K562 (cell line): ENCODE measurements at regions not wholly inside any gene's neighbourhood (a gene's known extent, or its start where the extent isn't known, plus 50 kb on each side); places are given as distances from the start of the nearest gene placed in this dataset.
A peak's percentile ranks its signal among the peaks of the same experiment; 100 is the strongest.

Source experiments
- ATAC-seq: fragments of 200-7000 bp; cut with Tn5 transposase; 3 replicates; pipeline ENCODE4 v1.9.1; 2020; ENCODE audit warnings: moderate library complexity
- BruUV-seq: library from RNA; stranded (reverse); fragments of 400-500 nt; replicated peaks from 2 replicates; lab custom pipeline; 2021; lab: Mats Ljungman, UMichigan
- CTCF ChIA-PET: fragments of 300-600 bp; formaldehyde crosslinking; extraction: SDS; loops from one replicate; lab custom pipeline; 2021; ENCODE audit warnings: low intra/inter-chr PET ratio; lab: Yijun Ruan, JAX
- POLR2A ChIA-PET: fragments of 300-600, 350-650 bp; sonication (Branson Sonifier 250); formaldehyde crosslinking; extraction: SDS; loops from one replicate; lab custom pipeline; 2021; ENCODE audit warnings: antibody characterized with exemption, inconsistent platforms; lab: Yijun Ruan, JAX
- DNase-seq, 4 experiments: peaks; one replicate each; pipeline versions ENCODE4 v3.0.0 to v3.0.0-alpha.2; 2011 to 2018; ENCODE audit warnings: low spot score in 3 of 4, mixed read lengths in 3 of 4; ENCODE audit errors: extremely low read depth in 1 of 4
- FAIRE-seq: peaks from 2 replicates; lab custom pipeline; 2011; peaks lifted over from hg19 to GRCh38; lab: Jason Lieb, UNC
- H2AFZ ChIP-seq: 2 replicates; pipeline ENCODE4 v1.6.0; 2011; ENCODE audit warnings: low read depth, low read length, control low read depth, inconsistent platforms
- H3K27ac ChIP-seq: fragments of 200-600 bp; 3 replicates; pipeline ENCODE4 v1.8.0; 2011; ENCODE audit warnings: low read depth, mild to moderate bottlenecking, control low read depth, inconsistent platforms, low read length, moderate library complexity, mixed read lengths; ENCODE audit errors: extremely low read depth
- H3K27me3 ChIP-seq, 2 experiments: fragments of 300-600 bp in 1 of 2; 2 replicates in 1 of 2; 3 replicates in 1 of 2; pipeline versions ENCODE4 v1.6.0 to v1.8.0; 2011; ENCODE audit warnings: inconsistent platforms in 2 of 2, low read length in 2 of 2, mild to moderate bottlenecking in 1 of 2, mixed read lengths in 1 of 2, moderate library complexity in 1 of 2; ENCODE audit not compliant: control insufficient read depth in 2 of 2, insufficient read depth in 2 of 2
- H3K36me3 ChIP-seq: fragments of 300-600 bp; 3 replicates; pipeline ENCODE4 v1.8.0; 2011; ENCODE audit warnings: mild to moderate bottlenecking, low read length, inconsistent platforms; ENCODE audit not compliant: control insufficient read depth, insufficient read depth
- H3K4me1 ChIP-seq, 2 experiments: fragments of 200-600 bp in 1 of 2; replicated peaks in 1 of 2; 2 replicates in 1 of 2; 3 replicates in 1 of 2; pipeline versions ENCODE4 v1.5.1 to v1.8.0; 2011; ENCODE audit warnings: inconsistent platforms in 2 of 2, low read length in 2 of 2, mild to moderate bottlenecking in 1 of 2, mixed read lengths in 1 of 2, moderate library complexity in 1 of 2; ENCODE audit not compliant: control insufficient read depth in 2 of 2, insufficient read depth in 2 of 2
- H3K4me2 ChIP-seq: 2 replicates; pipeline ENCODE4 v1.6.1; 2011; ENCODE audit warnings: low read length, control low read depth, inconsistent platforms, mixed read lengths; ENCODE audit not compliant: insufficient read depth
- H3K4me3 ChIP-seq: fragments of 200-600 bp; sonication (generic), shearing (Covaris generic); 2 replicates; pipeline ENCODE4 v1.5.1; 2016; ENCODE audit warnings: control low read depth, inconsistent platforms
- H3K79me2 ChIP-seq: fragments of 200-600 bp; 3 replicates; pipeline ENCODE4 v1.8.0; 2011; ENCODE audit warnings: low read length, inconsistent platforms; ENCODE audit not compliant: control insufficient read depth, insufficient read depth
- H3K9ac ChIP-seq, 2 experiments: 2 replicates each; pipeline versions ENCODE4 v1.6.0 to v1.6.1; 2011; ENCODE audit warnings: low read depth in 2 of 2, low read length in 2 of 2, control low read depth in 1 of 2, inconsistent platforms in 1 of 2, mild to moderate bottlenecking in 1 of 2, mixed read lengths in 1 of 2; ENCODE audit not compliant: insufficient read depth in 1 of 2
- H3K9me1 ChIP-seq: one replicate; pipeline ENCODE4 v1.6.0; 2011; ENCODE audit warnings: inconsistent platforms, mild to moderate bottlenecking, low read length, moderate library complexity; ENCODE audit not compliant: control insufficient read depth, insufficient read depth
- H3K9me3 ChIP-seq: replicated peaks from 2 replicates; pipeline ENCODE4 v1.5.1; 2011; ENCODE audit warnings: low read depth, low read length, inconsistent platforms; ENCODE audit not compliant: control insufficient read depth, insufficient read depth
- H4K20me1 ChIP-seq: replicated peaks from 2 replicates; pipeline ENCODE4 v1.6.1; 2011; ENCODE audit warnings: low read length, inconsistent platforms, mixed read lengths; ENCODE audit not compliant: control insufficient read depth, insufficient read depth
- ETV5 ChIP-seq: sonication (generic); formaldehyde crosslinking; IDR thresholded peaks from 2 replicates; pipeline ENCODE4 v1.4.0; 2020; ENCODE audit warnings: low read depth, mild to moderate bottlenecking, missing genetic modification reagents
- RAD51 ChIP-seq: fragments of 450-650 bp; IDR thresholded peaks from 2 replicates; pipeline ENCODE4 v1.7.1; 2016; ENCODE audit warnings: low read depth, mild to moderate bottlenecking, borderline replicate concordance
- SMARCA4 ChIP-seq: fragments of 450-650 bp; IDR thresholded peaks from 2 replicates; pipeline ENCODE4 v1.6.1; 2016
- SNRNP70 ChIP-seq: fragments of 200-400 bp; formaldehyde crosslinking; optimal IDR thresholded peaks from 2 replicates; pipeline ENCODE3; 2017; ENCODE audit warnings: low read depth, low read length
- XRCC5 ChIP-seq: fragments of 200-400 bp; formaldehyde crosslinking; IDR thresholded peaks from 2 replicates; pipeline ENCODE4 v1.6.1; 2017; ENCODE audit warnings: low read depth, mild to moderate bottlenecking, low read length
- ZFP36 ChIP-seq: fragments of 150-350 bp; IDR thresholded peaks from 2 replicates; pipeline ENCODE4 v1.6.1; 2018; ENCODE audit warnings: low read length, low read depth; ENCODE audit not compliant: partially characterized antibody
- ZNF12 ChIP-seq: sonication (generic); formaldehyde crosslinking; IDR thresholded peaks from 2 replicates; pipeline ENCODE4 v1.4.0; 2020; ENCODE audit warnings: mild to moderate bottlenecking, missing genetic modification reagents
- ZNF436 ChIP-seq: fragments of 250-450, 450-650 bp; sonication (Bioruptor Pico); formaldehyde crosslinking; IDR thresholded peaks from 2 replicates; pipeline ENCODE4 v1.7.0; 2020; ENCODE audit warnings: mild to moderate bottlenecking
- whole genome bisulfite sequencing: fragments of 100-300 bp; shearing (Covaris generic); methylation state at CpG from one replicate; pipeline ENCODE4 v1.1.6; 2016; ENCODE audit warnings: low coverage, mixed read lengths; ENCODE audit not compliant: insufficient coverage; ENCODE audit errors: missing lambda C conversion rate; 5-methylcytosine and 5-hydroxymethylcytosine counted together
- in situ Hi-C: fragments of 300-500 bp; cut with MboI; formaldehyde crosslinking; loops from 4 replicates; pipeline ENCODE4 v1.15.0; 2018; ENCODE audit warnings: inconsistent platforms, mixed read lengths
- intact Hi-C: fragments of 100-400 bp; cut with micrococcal nuclease; formaldehyde crosslinking; loops from 2 replicates; pipeline ENCODE4 v1.14.2; 2022
- TF ChIP-seq, protein P1 (sequence below): fragments of 250-450 bp; sonication (Bioruptor Pico); IDR thresholded peaks from 2 replicates; pipeline ENCODE4 v1.4.0; 2020; ENCODE audit warnings: mild to moderate bottlenecking
- TF ChIP-seq, protein P2 (sequence below): sonication (generic); formaldehyde crosslinking; IDR thresholded peaks from 2 replicates; pipeline ENCODE4 v1.8.0; 2022; ENCODE audit warnings: mild to moderate bottlenecking, missing genetic modification reagents
- TF ChIP-seq, protein P3 (sequence below): fragments of 450-650 bp; conservative IDR thresholded peaks from 2 replicates; pipeline ENCODE4 v1.6.1; 2016; ENCODE audit warnings: missing genetic modification characterization, low read depth, mild to moderate bottlenecking, missing compliant biosample characterization, moderate library complexity
- TF ChIP-seq, protein P4 (sequence below): fragments of 450-650 bp; IDR thresholded peaks from 2 replicates; pipeline ENCODE4 v1.7.0; 2016; ENCODE audit warnings: borderline replicate concordance
- TF ChIP-seq, protein P5 (sequence below): fragments of 450-650 bp; IDR thresholded peaks from one replicate; pipeline ENCODE4 v1.6.1; 2018; ENCODE audit warnings: mild to moderate bottlenecking, moderate library complexity; ENCODE audit not compliant: partially characterized antibody

DNA sequence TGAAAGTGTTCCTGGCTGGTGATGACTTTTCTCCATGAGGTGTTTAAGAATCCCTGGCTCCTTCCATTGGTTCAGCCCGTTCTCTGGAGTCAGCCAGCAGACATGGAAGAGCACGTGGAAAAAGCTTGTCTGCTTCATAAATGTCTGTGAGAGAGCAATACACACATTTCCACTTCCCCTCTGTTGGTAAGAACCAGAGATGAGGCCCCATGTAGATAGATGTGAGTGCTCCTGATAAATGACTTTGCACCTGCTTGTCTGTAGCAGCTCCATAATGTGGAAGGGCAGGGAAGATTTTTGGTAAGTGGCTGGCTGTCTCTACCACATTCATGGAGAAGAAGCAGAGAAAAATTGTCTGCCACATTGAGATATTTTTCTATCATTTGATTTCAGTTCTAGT, 325.8 kb downstream of the LMO7 start:
- Histone ChIP-seq H3K4me1 (peaks cover 0 to 27% of the 10 kb centered on the region in 2 experiments; a peak in 3 of 5 replicates), H3K79me2 (no peaks in the 10 kb centered on the region), H3K36me3 (no peaks in the 10 kb centered on the region), H3K9me3 (no peaks in the 10 kb centered on the region), H3K27me3 (no peaks in the 10 kb centered on the region), H3K4me2 (no peak overlapping the region), H3K9me1 (no peaks in the 10 kb centered on the region), H3K9ac (no peak overlapping the region; a peak in 1 of 4 replicates), H2AFZ (peak overlapping the region; percentile 86), H3K27ac (no peak overlapping the region), H3K4me3 (no peak overlapping the region), H4K20me1 (no peaks in the 10 kb centered on the region)
- BruUV-seq: no TSS peak
- peak in 2 of 4 experiments; percentile 19 to 49 for DNase-seq
- WGBS: 0% methylated on average over 2 of the region's 2 CpGs
- FAIRE-seq: no peak
- ChIA-PET CTCF (no interaction called here), POLR2A (no interaction called here)
- in situ Hi-C loops (no loop called here), intact Hi-C loops (loop anchor here (5.0 kb wide), 1 partner anchor 45 kb away; no protein-coding TSS in a partner anchor)
- ATAC-seq: peak; percentile 78
- TF ChIP-seq, protein P1, sequence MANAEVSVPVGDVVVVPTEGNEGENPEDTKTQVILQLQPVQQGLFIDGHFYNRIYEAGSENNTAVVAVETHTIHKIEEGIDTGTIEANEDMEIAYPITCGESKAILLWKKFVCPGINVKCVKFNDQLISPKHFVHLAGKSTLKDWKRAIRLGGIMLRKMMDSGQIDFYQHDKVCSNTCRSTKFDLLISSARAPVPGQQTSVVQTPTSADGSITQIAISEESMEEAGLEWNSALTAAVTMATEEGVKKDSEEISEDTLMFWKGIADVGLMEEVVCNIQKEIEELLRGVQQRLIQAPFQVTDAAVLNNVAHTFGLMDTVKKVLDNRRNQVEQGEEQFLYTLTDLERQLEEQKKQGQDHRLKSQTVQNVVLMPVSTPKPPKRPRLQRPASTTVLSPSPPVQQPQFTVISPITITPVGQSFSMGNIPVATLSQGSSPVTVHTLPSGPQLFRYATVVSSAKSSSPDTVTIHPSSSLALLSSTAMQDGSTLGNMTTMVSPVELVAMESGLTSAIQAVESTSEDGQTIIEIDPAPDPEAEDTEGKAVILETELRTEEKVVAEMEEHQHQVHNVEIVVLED (CRISPR knock-in tag): no peak
- TF ChIP-seq XRCC5: no peak
- TF ChIP-seq, protein P2, sequence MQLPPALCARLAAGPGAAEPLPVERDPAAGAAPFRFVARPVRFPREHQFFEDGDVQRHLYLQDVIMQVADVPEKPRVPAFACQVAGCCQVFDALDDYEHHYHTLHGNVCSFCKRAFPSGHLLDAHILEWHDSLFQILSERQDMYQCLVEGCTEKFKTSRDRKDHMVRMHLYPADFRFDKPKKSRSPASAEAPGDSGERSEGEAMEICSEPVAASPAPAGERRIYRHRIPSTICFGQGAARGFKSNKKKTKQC: no peak
- TF ChIP-seq ZFP36: no peak
- no peak for TF ChIP-seq SNRNP70
- TF ChIP-seq ZNF12: no peak
- TF ChIP-seq, protein P3, sequence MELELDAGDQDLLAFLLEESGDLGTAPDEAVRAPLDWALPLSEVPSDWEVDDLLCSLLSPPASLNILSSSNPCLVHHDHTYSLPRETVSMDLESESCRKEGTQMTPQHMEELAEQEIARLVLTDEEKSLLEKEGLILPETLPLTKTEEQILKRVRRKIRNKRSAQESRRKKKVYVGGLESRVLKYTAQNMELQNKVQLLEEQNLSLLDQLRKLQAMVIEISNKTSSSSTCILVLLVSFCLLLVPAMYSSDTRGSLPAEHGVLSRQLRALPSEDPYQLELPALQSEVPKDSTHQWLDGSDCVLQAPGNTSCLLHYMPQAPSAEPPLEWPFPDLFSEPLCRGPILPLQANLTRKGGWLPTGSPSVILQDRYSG: no peak
- no peak for TF ChIP-seq RAD51
- TF ChIP-seq ZNF436 (CRISPR knock-in tag): no peak
- TF ChIP-seq, protein P4, sequence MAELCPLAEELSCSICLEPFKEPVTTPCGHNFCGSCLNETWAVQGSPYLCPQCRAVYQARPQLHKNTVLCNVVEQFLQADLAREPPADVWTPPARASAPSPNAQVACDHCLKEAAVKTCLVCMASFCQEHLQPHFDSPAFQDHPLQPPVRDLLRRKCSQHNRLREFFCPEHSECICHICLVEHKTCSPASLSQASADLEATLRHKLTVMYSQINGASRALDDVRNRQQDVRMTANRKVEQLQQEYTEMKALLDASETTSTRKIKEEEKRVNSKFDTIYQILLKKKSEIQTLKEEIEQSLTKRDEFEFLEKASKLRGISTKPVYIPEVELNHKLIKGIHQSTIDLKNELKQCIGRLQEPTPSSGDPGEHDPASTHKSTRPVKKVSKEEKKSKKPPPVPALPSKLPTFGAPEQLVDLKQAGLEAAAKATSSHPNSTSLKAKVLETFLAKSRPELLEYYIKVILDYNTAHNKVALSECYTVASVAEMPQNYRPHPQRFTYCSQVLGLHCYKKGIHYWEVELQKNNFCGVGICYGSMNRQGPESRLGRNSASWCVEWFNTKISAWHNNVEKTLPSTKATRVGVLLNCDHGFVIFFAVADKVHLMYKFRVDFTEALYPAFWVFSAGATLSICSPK: no peak
- TF ChIP-seq, protein P5, sequence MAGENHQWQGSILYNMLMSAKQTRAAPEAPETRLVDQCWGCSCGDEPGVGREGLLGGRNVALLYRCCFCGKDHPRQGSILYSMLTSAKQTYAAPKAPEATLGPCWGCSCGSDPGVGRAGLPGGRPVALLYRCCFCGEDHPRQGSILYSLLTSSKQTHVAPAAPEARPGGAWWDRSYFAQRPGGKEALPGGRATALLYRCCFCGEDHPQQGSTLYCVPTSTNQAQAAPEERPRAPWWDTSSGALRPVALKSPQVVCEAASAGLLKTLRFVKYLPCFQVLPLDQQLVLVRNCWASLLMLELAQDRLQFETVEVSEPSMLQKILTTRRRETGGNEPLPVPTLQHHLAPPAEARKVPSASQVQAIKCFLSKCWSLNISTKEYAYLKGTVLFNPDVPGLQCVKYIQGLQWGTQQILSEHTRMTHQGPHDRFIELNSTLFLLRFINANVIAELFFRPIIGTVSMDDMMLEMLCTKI: no peak
- TF ChIP-seq SMARCA4: no peak
- TF ChIP-seq ETV5 (CRISPR knock-in tag): no peak
